Tibial nerve (tissue), 4 donors: ENCODE measurements at regions not wholly inside any gene's neighbourhood (a gene's known extent, or its start where the extent isn't known, plus 50 kb on each side); places are given as distances from the start of the nearest gene placed in this dataset.

ENCODE experiments used
- CTCF ChIP-seq, 5 experiments: fragments of 200-600 bp in 3 of 5; fragments of 450-650 bp in 2 of 5; sonication (generic) in 3 of 5; IDR thresholded peaks; one replicate each; pipeline ENCODE4 v1.5.1; 2016 to 2019; ENCODE audit warnings: antibody characterized with exemption in 5 of 5, mild to moderate bottlenecking in 3 of 5, moderate library complexity in 2 of 5
- EP300 ChIP-seq, 2 donors: sonication (generic); formaldehyde crosslinking; IDR thresholded peaks; one replicate each; pipeline ENCODE4 v1.6.1; 2017; ENCODE audit warnings: antibody characterized with exemption in 2 of 2, mild to moderate bottlenecking in 1 of 2
- POLR2A ChIP-seq, 2 donors: fragments of 450-650 bp; IDR thresholded peaks; one replicate each; pipeline ENCODE4 v1.6.1; 2017; ENCODE audit warnings: antibody characterized with exemption in 2 of 2, mild to moderate bottlenecking in 2 of 2, moderate library complexity in 2 of 2

DNA sequence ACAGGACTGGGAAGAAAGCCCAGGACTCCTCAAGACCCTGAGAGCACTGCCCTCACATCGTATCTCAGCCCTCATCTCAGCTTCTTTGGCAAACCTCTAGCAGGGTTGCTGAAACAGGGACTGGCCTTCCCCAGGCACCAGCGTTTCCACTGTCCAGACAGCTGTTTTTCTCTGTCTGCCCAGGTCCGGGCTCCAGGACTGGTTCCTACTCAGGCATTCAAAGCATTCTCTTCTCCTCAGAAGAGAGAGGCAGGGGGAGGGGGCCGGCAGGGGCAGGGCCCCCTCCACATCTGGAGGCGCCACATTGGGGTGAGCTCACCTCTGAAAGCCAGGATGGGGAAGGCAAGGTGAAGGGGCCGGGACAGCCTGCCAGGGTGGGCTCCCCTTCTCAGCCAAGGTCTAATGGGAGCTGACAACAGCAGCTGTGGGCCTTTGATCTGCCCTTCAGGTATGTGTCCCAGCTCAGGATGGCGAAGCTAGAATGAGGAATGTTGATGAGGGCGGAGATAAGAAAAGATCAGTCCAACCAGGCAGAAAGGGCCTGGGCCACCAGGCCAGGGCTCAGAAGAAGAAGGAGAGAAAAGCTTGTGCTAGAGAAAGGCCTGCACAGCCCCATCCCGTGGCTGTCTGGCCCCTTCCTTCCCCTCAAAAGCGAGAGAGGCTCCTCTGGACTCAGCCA, 60.4 kb downstream of the PJA1 start:
- TF ChIP-seq POLR2A (IDR thresholded peaks at IDR 0.05) (no peak), CTCF (IDR thresholded peaks at IDR 0.05) (no peak), EP300 (IDR thresholded peaks at IDR 0.05) (no peak)
